Fibroblast of lung (primary cell): ENCODE measurements at regions not wholly inside any gene's neighbourhood (a gene's known extent, or its start where the extent isn't known, plus 50 kb on each side); places are given as distances from the start of the nearest gene placed in this dataset.

Experiments
- DNase-seq, 2 donors: peaks; one replicate each; pipeline versions ENCODE4 v3.0.0 to v3.0.0-alpha.2; 2010; ENCODE audit warnings: low read depth in 2 of 2
- H2AFZ ChIP-seq: 2 replicates; pipeline ENCODE4 v1.5.1; 2012; ENCODE audit warnings: low read length, control low read depth, inconsistent platforms
- H3K27ac ChIP-seq: 2 replicates; pipeline ENCODE4 v1.5.1; 2011; ENCODE audit warnings: low read length, control low read depth; ENCODE audit not compliant: insufficient read depth
- H3K27me3 ChIP-seq: 2 replicates; pipeline ENCODE4 v1.5.1; 2011; ENCODE audit warnings: mild to moderate bottlenecking, low read length; ENCODE audit not compliant: control insufficient read depth, insufficient read depth
- H3K36me3 ChIP-seq: 2 replicates; pipeline ENCODE4 v1.5.1; 2011; ENCODE audit warnings: low read length; ENCODE audit not compliant: control insufficient read depth, insufficient read depth
- H3K4me1 ChIP-seq: 2 replicates; pipeline ENCODE4 v1.5.1; 2011; ENCODE audit warnings: low read length; ENCODE audit not compliant: control insufficient read depth, insufficient read depth; ENCODE audit errors: extremely low read depth
- H3K4me2 ChIP-seq: 2 replicates; pipeline ENCODE4 v1.5.1; 2011; ENCODE audit warnings: low read length, control low read depth; ENCODE audit not compliant: insufficient read depth; ENCODE audit errors: extremely low read depth
- H3K4me3 ChIP-seq, 4 experiments: fragments of 200-600 bp in 1 of 4; sonication (generic) in 1 of 4; replicated peaks in 1 of 4; 2 replicates each; pipeline ENCODE4 v1.5.1; 2011 to 2016; ENCODE audit warnings: low read length in 4 of 4, low read depth in 3 of 4, mild to moderate bottlenecking in 3 of 4, control low read depth in 2 of 4, inconsistent platforms in 1 of 4, mixed read lengths in 1 of 4; ENCODE audit not compliant: insufficient read depth in 1 of 4; ENCODE audit errors: control extremely low read depth in 1 of 4
- H3K79me2 ChIP-seq: 2 replicates; pipeline ENCODE4 v1.5.1; 2012; ENCODE audit warnings: mild to moderate bottlenecking, low read length, inconsistent platforms; ENCODE audit not compliant: control insufficient read depth, insufficient read depth
- H3K9ac ChIP-seq: 2 replicates; pipeline ENCODE4 v1.5.1; 2011; ENCODE audit warnings: mild to moderate bottlenecking, low read length, control low read depth; ENCODE audit not compliant: insufficient read depth
- H3K9me3 ChIP-seq: 2 replicates; pipeline ENCODE4 v1.5.1; 2012; ENCODE audit warnings: low read depth, low read length; ENCODE audit not compliant: control insufficient read depth, insufficient read depth
- H4K20me1 ChIP-seq: 2 replicates; pipeline ENCODE4 v1.5.1; 2011; ENCODE audit warnings: low read length; ENCODE audit not compliant: control insufficient read depth, insufficient read depth; ENCODE audit errors: extremely low read depth
- CTCF ChIP-seq, 2 donors: IDR thresholded peaks in 1 of 2; conservative IDR thresholded peaks in 1 of 2; 1 replicate in 1 of 2; 2 replicates in 1 of 2; pipeline ENCODE4 v1.5.1; 2011 to 2012; ENCODE audit warnings: low read length in 2 of 2, control low read depth in 1 of 2, inconsistent platforms in 1 of 2, low read depth in 1 of 2, mild to moderate bottlenecking in 1 of 2
- EZH2 ChIP-seq: IDR thresholded peaks from 2 replicates; pipeline ENCODE4 v1.5.1; 2012; ENCODE audit warnings: low read length, control low read depth, mild to moderate bottlenecking; ENCODE audit errors: missing control alignments

GRCh38 chr10:43867113-43867512 lies 218.4 kb upstream of the ZNF32 start:
- no peaks in the 10 kb centered on the region for H3K9me3 ChIP-seq
- H3K27ac ChIP-seq: no peak overlapping the region
- no peak overlapping the region for H2AFZ ChIP-seq
- no peaks in the 10 kb centered on the region for H4K20me1 ChIP-seq
- DNase-seq: no peak
- no peak overlapping the region for H3K4me2 ChIP-seq
- H3K79me2 ChIP-seq: no peaks in the 10 kb centered on the region
- no peaks in the 10 kb centered on the region for H3K27me3 ChIP-seq
- H3K4me3 ChIP-seq: no peak overlapping the region
- no peaks in the 10 kb centered on the region for H3K36me3 ChIP-seq
- no peak overlapping the region for H3K9ac ChIP-seq
- peaks cover 35% of the 10 kb centered on the region for H3K4me1 ChIP-seq
- TF ChIP-seq CTCF (conservative IDR thresholded peaks at IDR 0.05 in 1 of 2, IDR thresholded peaks at IDR 0.05 in 1 of 2; ENCODE audit: low read depth in 1 of 2, low read length in 2 of 2): no peak
- TF ChIP-seq EZH2: no peak

- no peak overlapping the region for H3K4me3 ChIP-seq
- H3K4me1 ChIP-seq: peaks cover 39% of the 10 kb centered on the region
- H2AFZ ChIP-seq: no peak overlapping the region
- H3K9me3 ChIP-seq: no peaks in the 10 kb centered on the region
- no peak overlapping the region for H3K27ac ChIP-seq
- no peak for TF ChIP-seq EZH2
- TF ChIP-seq CTCF (conservative IDR thresholded peaks at IDR 0.05 in 1 of 2, IDR thresholded peaks at IDR 0.05 in 1 of 2; ENCODE audit: low read depth in 1 of 2, low read length in 2 of 2): no peak
- H3K4me2 ChIP-seq: no peak overlapping the region
- H3K27me3 ChIP-seq: no peaks in the 10 kb centered on the region
- no peak for DNase-seq
- no peaks in the 10 kb centered on the region for H3K36me3 ChIP-seq
- no peaks in the 10 kb centered on the region for H4K20me1 ChIP-seq
- no peaks in the 10 kb centered on the region for H3K79me2 ChIP-seq
- no peak overlapping the region for H3K9ac ChIP-seq
Measured at GRCh38 chr10:43866712-43867111, 218.0 kb upstream of the ZNF32 start.

GRCh38 chr10:43865265-43866135 lies 216.8 kb upstream of the ZNF32 start:
- Histone ChIP-seq H4K20me1 (no peaks in the 10 kb centered on the region), H3K27me3 (no peaks in the 10 kb centered on the region), H3K79me2 (no peaks in the 10 kb centered on the region), H2AFZ (no peak overlapping the region), H3K9ac (no peak overlapping the region), H3K27ac (no peak overlapping the region), H3K36me3 (no peaks in the 10 kb centered on the region), H3K4me2 (no peak overlapping the region), H3K4me1 (peaks cover 39% of the 10 kb centered on the region), H3K4me3 (no peak overlapping the region), H3K9me3 (no peaks in the 10 kb centered on the region)
- DNase-seq: no peak
- TF ChIP-seq CTCF (conservative IDR thresholded peaks at IDR 0.05 in 1 of 2, IDR thresholded peaks at IDR 0.05 in 1 of 2; ENCODE audit: low read depth in 1 of 2, low read length in 2 of 2) (no peak), EZH2 (no peak)
